ENCODE measurements at regions not wholly inside any gene's neighbourhood (a gene's known extent, or its start where the extent isn't known, plus 50 kb on each side); places are given as distances from the start of the nearest gene placed in this dataset.

DNA sequence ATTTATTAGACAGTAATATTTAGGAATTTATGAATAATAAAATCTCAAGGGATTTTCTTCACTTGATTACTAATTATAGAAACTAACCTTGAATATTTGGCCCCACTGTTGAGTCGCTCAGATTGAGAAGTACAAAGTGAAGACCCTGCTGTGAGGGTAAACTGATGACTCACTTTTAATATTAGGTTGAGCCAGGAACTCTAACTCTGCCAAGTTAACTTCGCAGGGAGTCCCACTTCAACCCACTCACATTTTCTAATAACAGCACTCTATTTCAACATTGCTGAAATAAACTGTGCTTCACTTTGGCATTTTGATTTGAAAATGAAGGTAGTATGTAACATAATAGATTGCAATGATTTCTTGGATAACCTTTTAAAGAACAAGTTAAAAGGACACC is 200.7 kb downstream of the POLR1F start:
- TF ChIP-seq, protein P1, sequence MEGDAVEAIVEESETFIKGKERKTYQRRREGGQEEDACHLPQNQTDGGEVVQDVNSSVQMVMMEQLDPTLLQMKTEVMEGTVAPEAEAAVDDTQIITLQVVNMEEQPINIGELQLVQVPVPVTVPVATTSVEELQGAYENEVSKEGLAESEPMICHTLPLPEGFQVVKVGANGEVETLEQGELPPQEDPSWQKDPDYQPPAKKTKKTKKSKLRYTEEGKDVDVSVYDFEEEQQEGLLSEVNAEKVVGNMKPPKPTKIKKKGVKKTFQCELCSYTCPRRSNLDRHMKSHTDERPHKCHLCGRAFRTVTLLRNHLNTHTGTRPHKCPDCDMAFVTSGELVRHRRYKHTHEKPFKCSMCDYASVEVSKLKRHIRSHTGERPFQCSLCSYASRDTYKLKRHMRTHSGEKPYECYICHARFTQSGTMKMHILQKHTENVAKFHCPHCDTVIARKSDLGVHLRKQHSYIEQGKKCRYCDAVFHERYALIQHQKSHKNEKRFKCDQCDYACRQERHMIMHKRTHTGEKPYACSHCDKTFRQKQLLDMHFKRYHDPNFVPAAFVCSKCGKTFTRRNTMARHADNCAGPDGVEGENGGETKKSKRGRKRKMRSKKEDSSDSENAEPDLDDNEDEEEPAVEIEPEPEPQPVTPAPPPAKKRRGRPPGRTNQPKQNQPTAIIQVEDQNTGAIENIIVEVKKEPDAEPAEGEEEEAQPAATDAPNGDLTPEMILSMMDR (IDR thresholded peaks at IDR 0.05), result no peak
- no peak for TF ChIP-seq POLR2A (IDR thresholded peaks at IDR 0.05)
